SK-N-SH treated with all-trans-retinoic acid at 6 μM for 48 hours (cell line): ENCODE measurements at regions not wholly inside any gene's neighbourhood (a gene's known extent, or its start where the extent isn't known, plus 50 kb on each side); places are given as distances from the start of the nearest gene placed in this dataset.

Experiments used
- PPARA ChIP-seq: fragments of 250-450 bp; sonication (Bioruptor Pico); IDR thresholded peaks from 2 replicates; pipeline ENCODE4 v1.5.0; 2020; ENCODE audit warnings: mild to moderate bottlenecking, borderline replicate concordance
- ZFP30 ChIP-seq: fragments of 450-650 bp; formaldehyde crosslinking; IDR thresholded peaks from 2 replicates; pipeline ENCODE4 v1.5.0; 2022; ENCODE audit warnings: mild to moderate bottlenecking, moderate library complexity
- ZNF565 ChIP-seq: fragments of 450-650 bp; formaldehyde crosslinking; conservative IDR thresholded peaks from 2 replicates; pipeline ENCODE4 v1.5.0; 2020; ENCODE audit warnings: low read depth, mild to moderate bottlenecking, moderate library complexity

DNA sequence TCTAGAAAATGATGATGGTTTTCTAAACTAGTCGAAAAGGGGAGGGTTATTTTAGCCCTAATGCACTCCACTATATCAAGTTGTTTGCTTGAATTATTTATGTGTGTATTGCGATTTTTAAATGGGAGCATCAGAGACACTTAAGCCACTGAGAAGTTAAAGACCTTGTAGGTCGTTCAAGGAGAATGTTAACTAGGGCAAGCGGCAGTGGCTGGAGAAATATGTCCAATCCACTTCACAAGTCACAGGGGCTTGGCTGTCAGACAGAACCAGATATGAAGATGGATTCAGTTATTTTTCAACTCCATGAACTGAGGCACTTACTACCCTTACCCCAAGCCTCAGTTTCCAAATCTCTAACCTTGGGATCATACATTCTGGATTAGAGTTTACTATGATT lies 702.0 kb downstream of the CDH11 start:
- TF ChIP-seq ZNF565 (no peak), PPARA (no peak), ZFP30 (CRISPR knock-in tag) (no peak)
